ENCODE measurements at regions not wholly inside any gene's neighbourhood (a gene's known extent, or its start where the extent isn't known, plus 50 kb on each side); places are given as distances from the start of the nearest gene placed in this dataset.

DNA sequence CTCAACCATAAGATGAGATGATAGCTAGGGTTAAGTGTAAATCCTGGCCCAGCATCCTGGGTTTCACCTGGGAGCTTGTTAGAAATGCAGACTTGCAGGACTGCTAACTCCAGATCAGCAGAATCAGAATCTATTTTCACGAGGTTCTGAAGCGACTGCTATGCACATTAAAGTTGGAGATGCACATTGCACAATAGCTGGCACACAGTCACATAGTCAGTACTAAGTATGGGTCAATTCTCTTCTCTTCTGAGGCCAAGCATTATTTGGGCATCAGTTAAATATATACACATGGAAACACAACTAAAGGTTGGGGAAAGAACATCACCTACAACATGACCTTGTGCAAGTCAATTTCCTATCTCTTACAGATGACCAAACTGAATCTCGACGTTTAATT, 155.1 kb upstream of the FGF13 start:
- TF ChIP-seq, protein P1, sequence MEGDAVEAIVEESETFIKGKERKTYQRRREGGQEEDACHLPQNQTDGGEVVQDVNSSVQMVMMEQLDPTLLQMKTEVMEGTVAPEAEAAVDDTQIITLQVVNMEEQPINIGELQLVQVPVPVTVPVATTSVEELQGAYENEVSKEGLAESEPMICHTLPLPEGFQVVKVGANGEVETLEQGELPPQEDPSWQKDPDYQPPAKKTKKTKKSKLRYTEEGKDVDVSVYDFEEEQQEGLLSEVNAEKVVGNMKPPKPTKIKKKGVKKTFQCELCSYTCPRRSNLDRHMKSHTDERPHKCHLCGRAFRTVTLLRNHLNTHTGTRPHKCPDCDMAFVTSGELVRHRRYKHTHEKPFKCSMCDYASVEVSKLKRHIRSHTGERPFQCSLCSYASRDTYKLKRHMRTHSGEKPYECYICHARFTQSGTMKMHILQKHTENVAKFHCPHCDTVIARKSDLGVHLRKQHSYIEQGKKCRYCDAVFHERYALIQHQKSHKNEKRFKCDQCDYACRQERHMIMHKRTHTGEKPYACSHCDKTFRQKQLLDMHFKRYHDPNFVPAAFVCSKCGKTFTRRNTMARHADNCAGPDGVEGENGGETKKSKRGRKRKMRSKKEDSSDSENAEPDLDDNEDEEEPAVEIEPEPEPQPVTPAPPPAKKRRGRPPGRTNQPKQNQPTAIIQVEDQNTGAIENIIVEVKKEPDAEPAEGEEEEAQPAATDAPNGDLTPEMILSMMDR (IDR thresholded peaks at IDR 0.05), result no peak
- TF ChIP-seq POLR2A (IDR thresholded peaks at IDR 0.05), result no peak

Data from breast epithelium (tissue), 3 donors.